Neural cell (in vitro differentiated cells): ENCODE measurements at regions not wholly inside any gene's neighbourhood (a gene's known extent, or its start where the extent isn't known, plus 50 kb on each side); places are given as distances from the start of the nearest gene placed in this dataset.

ENCODE experiments used
- H2AFZ ChIP-seq: fragments of 200-600, 300-800 bp; sonication (generic), shearing (Covaris generic); 2 replicates; pipeline ENCODE4 v1.6.0; 2014; ENCODE audit warnings: low read depth, mild to moderate bottlenecking, antibody characterized with exemption, low read length, moderate library complexity
- H3F3A ChIP-seq: fragments of 200-600 bp; shearing (Covaris generic); 2 replicates; pipeline ENCODE4 v1.6.1; 2016; ENCODE audit warnings: mild to moderate bottlenecking, moderate library complexity, mixed read lengths, antibody characterized with exemption, low read length; ENCODE audit not compliant: insufficient read depth, poor library complexity, severe bottlenecking
- H3K27ac ChIP-seq: fragments of 200-600, 300-800 bp; sonication (generic), shearing (Covaris generic); 2 replicates; pipeline ENCODE4 v1.5.1; 2014; ENCODE audit warnings: mild to moderate bottlenecking, low read length, moderate library complexity
- H3K27me3 ChIP-seq: fragments of 300-800, 200-600 bp; sonication (generic), shearing (Covaris generic); 2 replicates; pipeline ENCODE4 v1.6.0; 2014; ENCODE audit warnings: mild to moderate bottlenecking, low read depth, low read length, moderate library complexity; ENCODE audit not compliant: insufficient read depth
- H3K36me3 ChIP-seq: fragments of 300-800, 200-600 bp; sonication (generic), shearing (Covaris generic); 2 replicates; pipeline ENCODE4 v1.5.1; 2014; ENCODE audit warnings: mild to moderate bottlenecking, antibody characterized with exemption, low read length, moderate library complexity; ENCODE audit not compliant: insufficient read depth
- H3K4me2 ChIP-seq: fragments of 300-800, 200-600 bp; sonication (generic), shearing (Covaris generic); 2 replicates; pipeline ENCODE4 v1.6.0; 2014; ENCODE audit warnings: mild to moderate bottlenecking, low read length
- H3K4me3 ChIP-seq: fragments of 300-800, 200-600 bp; sonication (generic), shearing (Covaris generic); 2 replicates; pipeline ENCODE4 v1.5.1; 2014; ENCODE audit warnings: mild to moderate bottlenecking, low read length, moderate library complexity
- H3K79me2 ChIP-seq: fragments of 200-600 bp; shearing (Covaris generic); replicated peaks from 2 replicates; pipeline ENCODE4 v1.6.0; 2014; ENCODE audit warnings: mild to moderate bottlenecking, low read length, moderate library complexity; ENCODE audit not compliant: insufficient read depth
- H3K9ac ChIP-seq: fragments of 300-800, 200-600 bp; sonication (generic), shearing (Covaris generic); 2 replicates; pipeline ENCODE4 v1.6.1; 2016; ENCODE audit warnings: mild to moderate bottlenecking, low read length, mixed read lengths
- H3K9me2 ChIP-seq: fragments of 200-600 bp; shearing (Covaris generic); 2 replicates; pipeline ENCODE4 v1.6.1; 2016; ENCODE audit warnings: mild to moderate bottlenecking, low read length, mixed read lengths; ENCODE audit not compliant: insufficient read depth
- H3K9me3 ChIP-seq: fragments of 200-600, 300-800 bp; sonication (generic), shearing (Covaris generic); 2 replicates; pipeline ENCODE4 v1.6.1; 2016; ENCODE audit warnings: mild to moderate bottlenecking, mixed run types, low read length, moderate library complexity, mixed read lengths
- H4K20me1 ChIP-seq: fragments of 200-600 bp; shearing (Covaris generic); 2 replicates; pipeline ENCODE4 v1.6.1; 2016; ENCODE audit warnings: mild to moderate bottlenecking, mixed run types; ENCODE audit not compliant: insufficient read depth
- EP300 ChIP-seq: fragments of 450-650 bp; conservative IDR thresholded peaks from 2 replicates; pipeline ENCODE4 v1.6.1; 2014; ENCODE audit warnings: antibody characterized with exemption, mild to moderate bottlenecking, moderate library complexity; ENCODE audit not compliant: poor library complexity, severe bottlenecking
- EZH2 ChIP-seq: fragments of 200-600, 300-800 bp; shearing (Covaris generic), sonication (generic); IDR thresholded peaks from 2 replicates; pipeline ENCODE4 v1.6.1; 2014; ENCODE audit warnings: antibody characterized with exemption, low read length, borderline replicate concordance, mild to moderate bottlenecking; ENCODE audit not compliant: insufficient read depth, poor library complexity, severe bottlenecking
- MXI1 ChIP-seq: fragments of 450-650 bp; conservative IDR thresholded peaks from 2 replicates; pipeline ENCODE4 v1.6.1; 2014; ENCODE audit warnings: antibody characterized with exemption, mild to moderate bottlenecking; ENCODE audit not compliant: poor library complexity, severe bottlenecking
- POLR2AphosphoS5 ChIP-seq: IDR thresholded peaks from 2 replicates; pipeline ENCODE4 v1.6.1; 2012
- RAD21 ChIP-seq: fragments of 450-650 bp; conservative IDR thresholded peaks from 2 replicates; pipeline ENCODE4 v1.6.1; 2014; ENCODE audit warnings: antibody characterized with exemption, mild to moderate bottlenecking, moderate library complexity
- SMC3 ChIP-seq: fragments of 450-650 bp; conservative IDR thresholded peaks from 2 replicates; pipeline ENCODE4 v1.6.1; 2014; ENCODE audit warnings: antibody characterized with exemption, mild to moderate bottlenecking, moderate library complexity; ENCODE audit not compliant: poor library complexity
- TAF1 ChIP-seq: IDR thresholded peaks from 2 replicates; pipeline ENCODE4 v1.6.1; 2012; ENCODE audit warnings: low read depth
- TF ChIP-seq, protein P1 (sequence below): fragments of 450-650 bp; IDR thresholded peaks from 2 replicates; pipeline ENCODE4 v1.5.1; 2014; ENCODE audit warnings: antibody characterized with exemption, mild to moderate bottlenecking, moderate library complexity; ENCODE audit not compliant: poor library complexity, severe bottlenecking
- TF ChIP-seq, protein P2 (sequence below): IDR thresholded peaks from 2 replicates; pipeline ENCODE4 v1.6.1; 2012; ENCODE audit warnings: borderline replicate concordance

DNA sequence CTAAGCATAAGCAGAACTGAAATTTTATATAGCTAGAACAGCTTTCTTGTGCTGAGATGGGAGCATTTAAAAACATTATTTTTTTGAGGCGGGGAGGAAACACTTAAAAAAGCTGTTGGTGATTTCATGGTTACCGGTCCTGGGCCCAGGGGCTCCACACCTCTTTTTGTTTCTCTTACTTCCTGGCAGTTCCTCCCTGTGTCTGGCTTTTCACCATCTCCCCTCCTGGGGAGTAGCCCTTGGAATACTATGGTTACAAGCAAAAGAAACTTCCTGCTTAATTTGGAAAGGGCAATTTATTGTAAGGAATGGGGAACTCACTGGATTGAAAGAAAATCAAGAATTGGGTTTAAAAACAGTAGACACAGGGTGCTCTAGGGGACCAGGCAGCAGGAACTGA, 105.1 kb downstream of the SLC24A2 start:
- H3K9ac ChIP-seq = no peak overlapping the region
- no peaks in the 10 kb centered on the region for H3K79me2 ChIP-seq
- no peak overlapping the region for H3K4me2 ChIP-seq
- H3K27ac ChIP-seq = no peak overlapping the region
- no peaks in the 10 kb centered on the region for H3K9me2 ChIP-seq
- no peaks in the 10 kb centered on the region for H3F3A ChIP-seq
- H3K36me3 ChIP-seq = no peaks in the 10 kb centered on the region
- H3K27me3 ChIP-seq = no peaks in the 10 kb centered on the region
- H3K4me3 ChIP-seq = no peak overlapping the region
- no peaks in the 10 kb centered on the region for H3K9me3 ChIP-seq
- no peak for TF ChIP-seq RAD21
- TF ChIP-seq POLR2AphosphoS5 = no peak
- TF ChIP-seq EP300 = no peak
- TF ChIP-seq, protein P1, sequence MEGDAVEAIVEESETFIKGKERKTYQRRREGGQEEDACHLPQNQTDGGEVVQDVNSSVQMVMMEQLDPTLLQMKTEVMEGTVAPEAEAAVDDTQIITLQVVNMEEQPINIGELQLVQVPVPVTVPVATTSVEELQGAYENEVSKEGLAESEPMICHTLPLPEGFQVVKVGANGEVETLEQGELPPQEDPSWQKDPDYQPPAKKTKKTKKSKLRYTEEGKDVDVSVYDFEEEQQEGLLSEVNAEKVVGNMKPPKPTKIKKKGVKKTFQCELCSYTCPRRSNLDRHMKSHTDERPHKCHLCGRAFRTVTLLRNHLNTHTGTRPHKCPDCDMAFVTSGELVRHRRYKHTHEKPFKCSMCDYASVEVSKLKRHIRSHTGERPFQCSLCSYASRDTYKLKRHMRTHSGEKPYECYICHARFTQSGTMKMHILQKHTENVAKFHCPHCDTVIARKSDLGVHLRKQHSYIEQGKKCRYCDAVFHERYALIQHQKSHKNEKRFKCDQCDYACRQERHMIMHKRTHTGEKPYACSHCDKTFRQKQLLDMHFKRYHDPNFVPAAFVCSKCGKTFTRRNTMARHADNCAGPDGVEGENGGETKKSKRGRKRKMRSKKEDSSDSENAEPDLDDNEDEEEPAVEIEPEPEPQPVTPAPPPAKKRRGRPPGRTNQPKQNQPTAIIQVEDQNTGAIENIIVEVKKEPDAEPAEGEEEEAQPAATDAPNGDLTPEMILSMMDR = no peak
- TF ChIP-seq SMC3 = no peak
- no peak for TF ChIP-seq EZH2
- no peak for TF ChIP-seq TAF1
- TF ChIP-seq MXI1 = no peak
- TF ChIP-seq, protein P2, sequence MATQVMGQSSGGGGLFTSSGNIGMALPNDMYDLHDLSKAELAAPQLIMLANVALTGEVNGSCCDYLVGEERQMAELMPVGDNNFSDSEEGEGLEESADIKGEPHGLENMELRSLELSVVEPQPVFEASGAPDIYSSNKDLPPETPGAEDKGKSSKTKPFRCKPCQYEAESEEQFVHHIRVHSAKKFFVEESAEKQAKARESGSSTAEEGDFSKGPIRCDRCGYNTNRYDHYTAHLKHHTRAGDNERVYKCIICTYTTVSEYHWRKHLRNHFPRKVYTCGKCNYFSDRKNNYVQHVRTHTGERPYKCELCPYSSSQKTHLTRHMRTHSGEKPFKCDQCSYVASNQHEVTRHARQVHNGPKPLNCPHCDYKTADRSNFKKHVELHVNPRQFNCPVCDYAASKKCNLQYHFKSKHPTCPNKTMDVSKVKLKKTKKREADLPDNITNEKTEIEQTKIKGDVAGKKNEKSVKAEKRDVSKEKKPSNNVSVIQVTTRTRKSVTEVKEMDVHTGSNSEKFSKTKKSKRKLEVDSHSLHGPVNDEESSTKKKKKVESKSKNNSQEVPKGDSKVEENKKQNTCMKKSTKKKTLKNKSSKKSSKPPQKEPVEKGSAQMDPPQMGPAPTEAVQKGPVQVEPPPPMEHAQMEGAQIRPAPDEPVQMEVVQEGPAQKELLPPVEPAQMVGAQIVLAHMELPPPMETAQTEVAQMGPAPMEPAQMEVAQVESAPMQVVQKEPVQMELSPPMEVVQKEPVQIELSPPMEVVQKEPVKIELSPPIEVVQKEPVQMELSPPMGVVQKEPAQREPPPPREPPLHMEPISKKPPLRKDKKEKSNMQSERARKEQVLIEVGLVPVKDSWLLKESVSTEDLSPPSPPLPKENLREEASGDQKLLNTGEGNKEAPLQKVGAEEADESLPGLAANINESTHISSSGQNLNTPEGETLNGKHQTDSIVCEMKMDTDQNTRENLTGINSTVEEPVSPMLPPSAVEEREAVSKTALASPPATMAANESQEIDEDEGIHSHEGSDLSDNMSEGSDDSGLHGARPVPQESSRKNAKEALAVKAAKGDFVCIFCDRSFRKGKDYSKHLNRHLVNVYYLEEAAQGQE = no peak
- H2AFZ ChIP-seq = no peak overlapping the region
- H4K20me1 ChIP-seq = no peaks in the 10 kb centered on the region

DNA sequence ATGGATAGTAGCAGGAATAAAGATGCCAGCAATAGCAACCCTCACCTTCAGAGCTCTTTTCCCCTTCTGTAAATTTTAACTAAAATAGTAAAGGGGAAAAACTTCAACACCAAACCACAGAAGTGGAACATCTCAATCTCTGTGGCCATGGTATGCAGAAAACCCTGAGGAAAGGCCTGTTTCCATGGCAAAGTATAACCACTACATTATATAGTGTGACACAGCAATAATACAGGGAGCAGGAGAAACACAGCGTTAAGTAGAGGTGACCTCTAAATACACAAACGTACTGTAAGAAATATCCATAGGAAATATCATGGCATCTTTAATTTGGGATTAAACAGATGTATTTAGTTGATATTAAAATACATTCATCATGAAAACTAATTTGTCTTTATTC, 106.4 kb downstream of the SLC24A2 start:
- H3K79me2 ChIP-seq = no peaks in the 10 kb centered on the region
- H3K9ac ChIP-seq = no peak overlapping the region
- H3K27ac ChIP-seq = no peak overlapping the region
- no peak for TF ChIP-seq MXI1
- no peak for TF ChIP-seq SMC3
- TF ChIP-seq EP300 = no peak
- no peak for TF ChIP-seq RAD21
- no peak for TF ChIP-seq EZH2
- TF ChIP-seq TAF1 = peak; percentile 8
- TF ChIP-seq, protein P1 = no peak
- TF ChIP-seq POLR2AphosphoS5 = no peak
- TF ChIP-seq, protein P2 = no peak
- H2AFZ ChIP-seq = no peak overlapping the region
- no peaks in the 10 kb centered on the region for H3K9me3 ChIP-seq
- no peak overlapping the region for H3K4me3 ChIP-seq
- no peaks in the 10 kb centered on the region for H3K36me3 ChIP-seq
- no peaks in the 10 kb centered on the region for H4K20me1 ChIP-seq
- no peak overlapping the region for H3K4me2 ChIP-seq
- H3K9me2 ChIP-seq = no peaks in the 10 kb centered on the region
- no peaks in the 10 kb centered on the region for H3F3A ChIP-seq
- no peaks in the 10 kb centered on the region for H3K27me3 ChIP-seq
